ENCODE measurements at regions not wholly inside any gene's neighbourhood (a gene's known extent, or its start where the extent isn't known, plus 50 kb on each side); places are given as distances from the start of the nearest gene placed in this dataset.
"Not testable (repeated sequence)": the region's sequence is repeated elsewhere in the genome, so short reads cannot be mapped to it uniquely, and the experiment has no call there.

DNA sequence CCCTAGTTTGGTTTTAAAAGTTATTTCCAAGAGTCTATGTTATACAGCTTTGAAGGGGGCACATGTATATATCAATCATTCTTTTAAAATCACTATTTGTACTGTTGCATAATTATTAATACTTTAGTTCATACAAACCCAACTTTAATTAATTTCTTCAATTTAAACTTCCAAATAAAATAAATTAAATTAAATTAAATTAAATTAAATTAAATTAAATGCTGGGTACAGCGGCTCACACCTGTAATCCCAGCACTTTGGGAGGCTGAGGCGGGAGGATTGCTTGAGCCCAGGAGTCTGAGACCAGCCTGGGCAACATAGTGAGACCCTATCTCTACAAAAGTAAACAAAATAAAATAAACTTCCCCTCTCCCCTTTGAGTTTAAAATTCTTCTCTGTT is 98.9 kb upstream of the MYO10 start:
- TF ChIP-seq ESRRA (IDR thresholded peaks at IDR 0.05; ENCODE audit: borderline replicate concordance, low read depth); CBX5 (IDR thresholded peaks at IDR 0.05; ENCODE audit: borderline replicate concordance, low read depth); POLR2A (conservative IDR thresholded peaks at IDR 0.05); ZZZ3 (IDR thresholded peaks at IDR 0.05); KDM1A (IDR thresholded peaks at IDR 0.05); PCBP2 (IDR thresholded peaks at IDR 0.05; ENCODE audit: low read depth, low read length, poor library complexity, severe bottlenecking); MYNN (IDR thresholded peaks at IDR 0.05); MYNN (CRISPR knock-in tag; IDR thresholded peaks at IDR 0.05); CAMTA2 (CRISPR knock-in tag; conservative IDR thresholded peaks at IDR 0.05); SAP30 (IDR thresholded peaks at IDR 0.05; ENCODE audit: borderline replicate concordance, insufficient read depth, low read depth, low read length, poor library complexity, severe bottlenecking); MYC (IDR thresholded peaks at IDR 0.05; ENCODE audit: low read depth, low read length); MYC (CRISPR knock-in tag; IDR thresholded peaks at IDR 0.05; ENCODE audit: borderline replicate concordance, low read depth); MEF2A (IDR thresholded peaks at IDR 0.05; ENCODE audit: control insufficient read depth, low read depth, low read length); HOXB6 (CRISPR knock-in tag; IDR thresholded peaks at IDR 0.05; ENCODE audit: borderline replicate concordance): not testable (repeated sequence)
- TF ChIP-seq, protein P1, sequence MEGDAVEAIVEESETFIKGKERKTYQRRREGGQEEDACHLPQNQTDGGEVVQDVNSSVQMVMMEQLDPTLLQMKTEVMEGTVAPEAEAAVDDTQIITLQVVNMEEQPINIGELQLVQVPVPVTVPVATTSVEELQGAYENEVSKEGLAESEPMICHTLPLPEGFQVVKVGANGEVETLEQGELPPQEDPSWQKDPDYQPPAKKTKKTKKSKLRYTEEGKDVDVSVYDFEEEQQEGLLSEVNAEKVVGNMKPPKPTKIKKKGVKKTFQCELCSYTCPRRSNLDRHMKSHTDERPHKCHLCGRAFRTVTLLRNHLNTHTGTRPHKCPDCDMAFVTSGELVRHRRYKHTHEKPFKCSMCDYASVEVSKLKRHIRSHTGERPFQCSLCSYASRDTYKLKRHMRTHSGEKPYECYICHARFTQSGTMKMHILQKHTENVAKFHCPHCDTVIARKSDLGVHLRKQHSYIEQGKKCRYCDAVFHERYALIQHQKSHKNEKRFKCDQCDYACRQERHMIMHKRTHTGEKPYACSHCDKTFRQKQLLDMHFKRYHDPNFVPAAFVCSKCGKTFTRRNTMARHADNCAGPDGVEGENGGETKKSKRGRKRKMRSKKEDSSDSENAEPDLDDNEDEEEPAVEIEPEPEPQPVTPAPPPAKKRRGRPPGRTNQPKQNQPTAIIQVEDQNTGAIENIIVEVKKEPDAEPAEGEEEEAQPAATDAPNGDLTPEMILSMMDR (IDR thresholded peaks at IDR 0.05 in 2 of 3, conservative IDR thresholded peaks at IDR 0.05 in 1 of 3; ENCODE audit: insufficient read depth in 2 of 3, low read depth in 1 of 3, low read length in 3 of 3): not testable (repeated sequence)
